EL (cell line): ENCODE measurements at regions not wholly inside any gene's neighbourhood (a gene's known extent, or its start where the extent isn't known, plus 50 kb on each side); places are given as distances from the start of the nearest gene placed in this dataset.
A peak's percentile ranks its signal among the peaks of the same experiment; 100 is the strongest.
"Not testable (repeated sequence)": the region's sequence is repeated elsewhere in the genome, so short reads cannot be mapped to it uniquely, and the experiment has no call there.

Experiments used
- DNase-seq: peaks from one replicate; pipeline ENCODE4 v3.0.0-alpha.2; 2016

DNA sequence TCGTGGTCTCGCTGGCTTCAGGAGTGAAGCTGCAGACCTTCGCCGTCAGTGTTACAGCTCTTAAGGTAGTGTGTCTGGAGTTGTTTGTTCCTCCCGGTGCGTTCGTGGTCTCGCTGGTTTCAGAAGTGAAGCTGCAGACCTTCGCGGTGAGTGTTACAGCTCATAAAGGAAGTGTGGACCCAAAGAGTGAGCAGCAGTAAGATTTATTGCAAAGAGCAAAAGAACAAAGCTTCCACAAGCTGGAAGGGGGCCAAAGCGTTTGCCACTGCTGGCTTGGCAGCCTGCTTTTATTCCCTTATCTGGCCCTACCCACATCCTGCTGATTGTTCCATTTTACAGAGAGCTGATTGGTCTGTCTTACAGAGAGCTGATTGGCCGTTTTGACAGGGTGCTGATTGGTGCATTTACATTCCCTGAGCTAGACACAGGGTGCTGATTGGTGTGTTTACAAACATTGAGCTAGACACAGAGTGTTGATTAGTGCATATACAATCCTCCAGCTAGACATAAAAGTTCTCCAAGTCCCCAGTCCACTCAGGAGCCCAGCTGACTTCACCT is 1256.0 kb downstream of the STIM2 start:
- DNase-seq, result not testable (repeated sequence)

DNA sequence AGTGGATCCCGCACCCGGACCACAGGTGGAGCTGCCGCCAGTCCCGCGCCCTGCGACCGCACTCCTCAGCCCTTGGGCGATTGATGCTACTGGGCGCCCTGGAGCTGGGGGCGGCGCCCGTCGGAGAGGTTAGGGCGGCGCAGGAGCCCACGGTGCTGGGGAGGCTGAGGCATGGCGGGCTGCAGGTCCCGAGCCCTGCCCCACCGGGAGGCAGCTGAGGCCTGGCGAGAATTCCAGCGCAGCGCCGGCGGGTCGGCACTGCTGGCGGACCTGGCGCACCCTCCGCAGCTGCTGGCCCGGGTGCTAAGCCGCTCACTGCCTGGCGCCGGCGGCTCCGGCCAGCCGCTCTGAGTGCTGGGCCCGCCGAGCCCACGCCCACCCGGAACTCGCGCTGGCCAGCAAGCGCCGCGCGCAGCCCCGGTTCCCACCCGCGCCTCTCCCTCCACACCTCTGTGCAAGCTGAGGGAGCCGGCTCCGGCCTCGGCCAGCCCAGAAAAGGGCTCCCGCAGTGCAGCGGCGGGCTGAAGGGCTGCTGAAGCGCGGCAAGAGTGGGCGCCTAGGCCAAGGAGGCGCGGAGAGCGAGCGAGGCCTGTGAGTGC is 1256.5 kb downstream of the STIM2 start:
- DNase-seq, result no peak

- DNase-seq, result no peak
Measured at GRCh38 chr4:28146191-28146590, 1285.5 kb downstream of the STIM2 start.

DNA sequence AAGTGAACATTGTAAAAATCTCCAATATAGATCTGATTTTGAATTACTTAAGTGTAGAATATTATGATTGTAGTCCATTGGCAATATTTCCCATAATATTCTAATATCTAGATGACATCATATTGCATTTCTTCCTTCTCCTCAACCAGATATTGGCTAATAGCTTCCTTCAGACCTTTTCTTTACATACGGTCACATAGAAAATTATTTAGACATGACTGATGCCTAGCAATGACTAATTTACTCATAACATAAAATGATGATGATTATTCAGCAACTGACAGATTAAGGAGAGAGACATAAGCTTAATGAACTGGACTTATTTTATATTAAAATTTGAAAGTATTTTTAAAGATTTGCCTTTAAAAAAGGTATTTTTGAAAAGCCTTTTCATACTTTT is 1287.6 kb downstream of the STIM2 start:
- no peak for DNase-seq

- no peak for DNase-seq
Measured at GRCh38 chr4:28149762-28150161, 1289.1 kb downstream of the STIM2 start.

- no peak for DNase-seq
Measured at GRCh38 chr4:28151314-28151713, 1290.7 kb downstream of the STIM2 start.

- peak; percentile 9 for DNase-seq
Measured at GRCh38 chr4:28167411-28167810, 1306.8 kb downstream of the STIM2 start.

- DNase-seq, result no peak
Measured at GRCh38 chr4:28176942-28177341, 1316.3 kb downstream of the STIM2 start.

GRCh38 chr4:28177641-28178040 is 1317.0 kb downstream of the STIM2 start:
- DNase-seq, result no peak

DNA sequence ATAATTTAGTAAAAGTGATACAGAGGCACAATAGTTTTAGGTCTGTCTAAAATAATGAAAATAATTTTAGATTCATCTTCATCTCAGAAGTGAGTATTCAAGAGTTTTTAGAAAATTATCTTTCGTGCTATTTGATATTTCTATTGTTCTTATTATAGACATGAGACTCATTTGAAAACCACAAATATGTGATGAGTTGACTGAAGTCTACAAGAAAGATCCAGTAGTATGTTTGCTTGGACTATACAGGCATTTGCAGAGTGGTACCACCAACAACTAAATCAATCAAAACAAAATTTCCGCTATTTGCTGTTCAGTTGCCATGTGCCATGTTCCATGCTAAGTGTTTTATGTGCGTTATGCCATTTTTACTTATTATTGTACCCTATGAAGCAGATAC is 1318.5 kb downstream of the STIM2 start:
- DNase-seq, result no peak

DNA sequence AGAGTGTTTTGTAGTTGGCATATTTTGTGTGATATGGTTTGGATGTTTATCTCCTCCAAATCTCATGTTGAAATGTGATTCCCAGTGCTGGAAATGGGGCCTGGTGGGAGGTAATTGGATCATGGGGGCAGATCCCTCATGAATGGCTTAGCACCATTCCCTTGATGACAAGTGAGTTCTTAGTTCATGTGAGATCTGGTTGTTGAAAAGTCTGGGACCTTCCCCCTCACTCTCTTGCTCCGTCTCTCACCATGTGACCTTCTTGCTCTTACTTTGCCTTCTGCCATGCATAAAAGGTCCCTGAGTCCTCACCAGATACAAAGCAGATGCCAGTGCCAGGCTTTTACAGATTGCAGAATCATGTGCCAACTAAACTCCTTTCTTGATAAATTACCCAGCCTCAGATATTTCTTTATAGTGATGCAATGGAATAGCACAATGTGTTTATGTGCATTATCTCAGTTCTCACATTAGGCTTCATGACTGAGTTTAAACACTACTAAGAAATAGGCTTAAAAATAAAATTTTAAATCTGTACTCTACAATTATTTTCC is 1348.8 kb downstream of the STIM2 start:
- DNase-seq, result no peak

- DNase-seq, result peak; percentile 29
Measured at GRCh38 chr4:28211676-28212470, 1351.2 kb downstream of the STIM2 start.

DNA sequence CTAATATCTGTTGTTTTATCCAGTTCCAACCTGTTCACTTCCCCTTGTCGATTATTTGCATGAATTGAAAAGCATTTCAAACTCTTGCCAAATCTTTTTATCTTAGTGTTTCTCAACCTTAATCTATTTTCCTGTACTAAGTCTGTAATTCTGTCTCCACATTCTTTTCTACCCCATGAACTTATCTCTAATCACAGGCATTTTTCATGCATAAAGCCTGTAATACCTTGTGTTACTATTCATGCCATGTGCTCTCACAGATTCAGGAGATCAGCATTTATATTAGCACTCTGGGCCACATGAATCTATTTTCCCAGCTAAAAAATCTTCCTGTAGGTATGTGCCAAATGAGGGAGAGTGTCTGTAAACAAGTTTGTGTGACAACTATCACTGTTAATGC is 1360.9 kb downstream of the STIM2 start:
- DNase-seq, result no peak

- DNase-seq, result peak; percentile 56
Measured at GRCh38 chr4:28225050-28225449, 1364.4 kb downstream of the STIM2 start.

- DNase-seq, result peak; percentile 10
Measured at GRCh38 chr4:28225689-28226353, 1365.2 kb downstream of the STIM2 start.

DNA sequence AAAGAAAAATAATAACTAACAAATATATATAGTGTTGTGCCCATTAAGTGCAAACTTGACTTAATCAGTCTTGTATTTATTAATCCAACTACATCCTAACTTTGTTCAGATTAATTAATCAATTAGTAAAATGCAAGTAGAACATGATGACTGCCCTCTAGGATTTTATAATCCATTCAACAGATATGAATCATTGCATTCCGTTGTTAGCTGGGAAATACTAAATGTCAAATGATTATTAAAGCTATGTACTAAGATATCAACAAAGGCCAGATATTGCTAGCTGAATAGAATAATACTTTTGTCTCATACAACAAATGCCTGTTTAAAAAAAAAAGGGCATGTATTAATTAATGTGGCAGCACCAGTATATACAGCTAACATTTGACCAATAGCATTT is 1366.3 kb downstream of the STIM2 start:
- no peak for DNase-seq

- no peak for DNase-seq
Measured at GRCh38 chr4:28227764-28228163, 1367.1 kb downstream of the STIM2 start.

DNA sequence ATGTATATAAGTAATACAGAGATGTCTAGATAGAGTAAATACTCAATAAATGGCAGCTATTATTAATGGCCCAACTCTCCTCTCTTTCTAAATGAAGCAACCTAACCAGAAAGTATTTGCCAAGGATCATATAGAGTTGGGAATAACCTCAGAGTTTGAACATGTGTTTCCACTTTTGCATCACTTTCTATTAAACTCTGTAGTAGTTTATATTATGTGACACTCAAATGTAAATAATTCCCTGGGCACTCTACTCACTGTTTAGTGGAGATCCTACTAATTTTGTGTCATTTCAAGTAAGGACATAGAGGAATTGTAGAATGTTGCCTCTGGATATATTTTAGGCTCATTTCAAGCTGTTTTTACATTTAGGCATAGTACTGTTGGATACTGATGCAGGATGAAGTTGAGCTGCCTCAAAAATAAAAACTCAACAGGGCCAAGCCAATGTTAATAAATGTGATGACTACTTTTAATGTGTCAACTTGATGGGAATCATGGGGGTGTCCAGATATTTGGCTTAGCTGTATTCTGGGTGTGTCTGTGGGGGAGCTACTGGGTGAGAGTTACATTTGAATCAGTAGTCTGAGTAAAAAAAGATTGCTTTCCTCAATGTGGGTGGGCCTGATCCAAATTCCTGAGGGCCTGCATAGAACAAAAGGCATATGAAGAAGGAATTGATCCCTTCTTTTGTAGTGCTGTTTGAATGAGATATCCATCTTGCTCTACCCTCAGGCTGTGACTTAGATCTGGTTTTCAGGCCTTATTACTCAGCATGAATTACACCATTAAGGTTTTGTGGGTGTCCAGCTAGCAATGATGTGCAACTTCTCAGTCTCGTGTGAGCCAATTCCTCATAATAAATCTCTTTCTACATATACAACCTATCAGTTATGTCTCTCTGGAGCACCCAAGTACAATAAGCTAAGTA is 1368.2 kb downstream of the STIM2 start:
- peak; percentile 46 for DNase-seq

DNA sequence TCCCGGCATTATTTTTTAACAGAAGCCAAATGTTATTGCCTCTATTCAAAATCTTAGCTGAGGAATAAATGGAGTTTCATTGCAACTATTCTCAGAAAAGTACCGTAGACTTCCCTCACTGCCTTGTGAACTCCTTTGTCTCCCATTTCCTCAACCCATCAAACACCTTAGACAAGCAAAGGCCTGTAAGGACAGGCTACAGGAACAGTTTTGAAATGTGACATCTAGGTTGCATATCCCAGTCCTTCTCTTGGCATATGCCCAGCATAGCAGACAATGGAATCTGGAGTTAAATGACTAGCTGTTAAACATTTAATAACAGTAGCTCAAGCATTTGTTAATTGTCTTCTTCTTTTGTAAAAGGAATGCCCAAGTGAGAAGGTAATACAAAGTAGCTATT is 1371.7 kb downstream of the STIM2 start:
- DNase-seq, result no peak

GRCh38 chr4:28232951-28233350 is 1372.3 kb downstream of the STIM2 start:
- peak; percentile 9 for DNase-seq

DNA sequence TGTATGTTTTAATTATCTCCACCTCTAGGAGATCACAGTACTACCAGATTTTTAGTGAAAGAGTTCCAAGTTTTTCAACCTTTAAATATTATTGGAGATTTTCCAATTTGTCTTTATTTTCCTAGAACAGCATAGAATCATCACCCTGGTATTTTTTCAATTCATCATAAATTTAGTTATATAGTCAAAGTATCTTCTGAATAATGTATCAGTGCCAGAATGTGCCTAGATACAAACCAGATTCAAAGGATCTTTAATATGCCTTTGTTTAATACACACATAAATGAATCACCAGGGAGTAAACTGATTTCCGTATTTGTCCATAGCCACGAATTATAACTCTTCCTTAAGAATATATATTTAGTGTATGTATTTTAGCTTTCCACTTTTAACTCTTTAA is 1373.1 kb downstream of the STIM2 start:
- DNase-seq, result no peak

DNA sequence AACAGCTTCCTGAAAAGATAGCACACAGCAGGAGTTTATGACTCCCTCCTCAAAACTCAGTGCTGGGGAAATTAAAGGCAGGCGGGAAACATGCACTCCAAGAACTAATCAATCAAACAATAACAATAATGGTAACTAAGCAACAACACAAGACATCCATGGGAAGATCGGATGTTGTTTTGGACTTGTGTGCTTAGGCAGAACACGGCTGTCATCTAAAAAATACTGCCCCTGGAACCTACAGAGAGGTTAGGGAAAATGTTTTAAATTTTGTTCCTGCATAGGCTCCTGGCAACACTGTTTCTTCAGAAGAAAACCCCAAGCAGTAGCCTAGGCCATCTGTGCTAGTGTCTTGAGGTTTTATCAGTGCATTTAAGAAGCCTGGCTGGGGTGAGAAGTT is 1378.2 kb downstream of the STIM2 start:
- DNase-seq, result no peak
